Naive thymus-derived CD8-positive, alpha-beta T cell (primary cell): ENCODE measurements at regions not wholly inside any gene's neighbourhood (a gene's known extent, or its start where the extent isn't known, plus 50 kb on each side); places are given as distances from the start of the nearest gene placed in this dataset.

Experiments
- ATAC-seq, 2 donors: fragments of 150-1000 bp; cut with Tn5 transposase in 1 of 2; sonication (Bioruptor Pico), chemical (Tn5 transposase) in 1 of 2; 1 replicate in 1 of 2; 2 replicates in 1 of 2; pipeline ENCODE4 v1.10.0; 2021; ENCODE audit warnings: mild to moderate bottlenecking in 2 of 2, moderate library complexity in 2 of 2
- POLR2A ChIA-PET: fragments of 350-600 bp; sonication (Branson Sonifier 250); formaldehyde crosslinking; loops from one replicate; lab custom pipeline; 2021; ENCODE audit warnings: antibody characterized with exemption; lab: Charles Lee
- DNase-seq, 10 donors: peaks; one replicate each; pipeline versions ENCODE4 v3.0.0 to v3.0.0-alpha.2; 2020 to 2022
- H3K27ac Mint-ChIP-seq, 10 donors: one replicate each; pipeline ENCODE4 v1.8.0; 2020 to 2022; ENCODE audit warnings: mild to moderate bottlenecking in 10 of 10, mixed read lengths in 10 of 10, moderate library complexity in 4 of 10, inconsistent platforms in 1 of 10
- H3K27me3 Mint-ChIP-seq, 5 donors: one replicate each; pipeline ENCODE4 v1.8.0; 2021 to 2022; ENCODE audit warnings: mixed read lengths in 5 of 5
- H3K36me3 Mint-ChIP-seq, 3 donors: one replicate each; pipeline ENCODE4 v1.8.0; 2020 to 2022; ENCODE audit warnings: mixed read lengths in 3 of 3, mild to moderate bottlenecking in 2 of 3, inconsistent platforms in 1 of 3
- H3K4me1 Mint-ChIP-seq, 4 donors: one replicate each; pipeline ENCODE4 v1.8.0; 2021 to 2022; ENCODE audit warnings: mixed read lengths in 4 of 4
- H3K4me3 Mint-ChIP-seq, 10 donors: one replicate each; pipeline ENCODE4 v1.8.0; 2020 to 2022; ENCODE audit warnings: mild to moderate bottlenecking in 10 of 10, mixed read lengths in 10 of 10, moderate library complexity in 6 of 10, inconsistent platforms in 1 of 10
- H3K9me3 Mint-ChIP-seq, 9 donors: one replicate each; pipeline ENCODE4 v1.8.0; 2020 to 2022; ENCODE audit warnings: mixed read lengths in 9 of 9, mild to moderate bottlenecking in 3 of 9, inconsistent platforms in 1 of 9, moderate library complexity in 1 of 9

- no peaks in the 10 kb centered on the region for H3K9me3 Mint-ChIP-seq
- ATAC-seq = no peak
- POLR2A ChIA-PET = no interaction called here
Observed at GRCh38 chr2:180144338-180144813, 137.3 kb upstream of the CWC22 start.

DNA sequence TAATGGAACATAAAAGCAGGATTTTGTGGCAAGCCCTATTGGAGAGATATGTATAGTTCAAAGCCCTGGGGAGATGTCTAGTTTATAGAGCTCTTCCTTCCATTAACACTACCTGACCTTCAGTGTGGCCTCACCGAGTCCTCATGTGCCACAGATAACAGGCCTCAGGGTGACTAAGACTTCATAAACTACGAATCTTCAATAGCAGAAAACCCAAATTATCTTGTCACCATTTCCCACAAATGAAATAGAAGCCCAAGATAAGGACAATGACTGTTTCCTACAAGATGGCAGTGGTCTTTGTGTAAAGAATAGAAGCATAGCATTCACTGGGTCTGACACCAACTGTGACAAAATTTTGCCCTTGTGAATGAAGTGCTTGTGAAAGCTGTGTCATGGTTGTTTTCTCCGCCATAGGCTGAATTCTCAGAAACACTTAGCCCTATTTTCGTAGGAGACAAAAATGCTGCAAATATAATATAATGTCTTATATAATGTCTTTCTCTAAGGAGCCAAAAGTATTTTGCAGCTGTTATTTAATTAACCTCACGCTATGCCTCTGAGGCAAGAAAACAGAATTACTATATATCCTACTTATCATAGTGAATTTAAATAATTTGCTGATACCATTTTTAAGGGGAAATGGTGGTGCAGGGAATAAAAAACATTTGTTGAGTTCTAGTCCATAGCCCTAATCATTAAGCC, 136.7 kb upstream of the CWC22 start:
- POLR2A ChIA-PET = no interaction called here
- Mint-ChIP-seq H3K36me3 (no peaks in the 10 kb centered on the region), H3K4me1 (no peaks in the 10 kb centered on the region), H3K9me3 (no peaks in the 10 kb centered on the region), H3K27me3 (peaks cover 0 to 9% (median 8%) of the 10 kb centered on the region in 5 donors), H3K27ac (no peak overlapping the region), H3K4me3 (no peak overlapping the region)
- DNase-seq = no peak
- no peak for ATAC-seq

More at GRCh38 chr2:180144338-180144813, 137.3 kb upstream of the CWC22 start:
- Mint-ChIP-seq H3K4me1 (no peaks in the 10 kb centered on the region), H3K4me3 (no peak overlapping the region), H3K27ac (no peak overlapping the region), H3K36me3 (no peaks in the 10 kb centered on the region), H3K27me3 (peaks cover 0 to 9% (median 8%) of the 10 kb centered on the region in 5 donors)
- no peak for DNase-seq

GRCh38 chr2:180141600-180141999, 134.5 kb upstream of the CWC22 start:
- ATAC-seq = no peak
- no peak for DNase-seq
- no peak overlapping the region for H3K4me3 Mint-ChIP-seq
- POLR2A ChIA-PET = no interaction called here
- H3K9me3 Mint-ChIP-seq = no peaks in the 10 kb centered on the region
- peaks cover 0 to 9% (median 3%) of the 10 kb centered on the region in 5 donors for H3K27me3 Mint-ChIP-seq
- no peaks in the 10 kb centered on the region for H3K4me1 Mint-ChIP-seq
- no peak overlapping the region for H3K27ac Mint-ChIP-seq
- no peaks in the 10 kb centered on the region for H3K36me3 Mint-ChIP-seq

- no peak for ATAC-seq
- H3K4me1 Mint-ChIP-seq = no peaks in the 10 kb centered on the region
- no peak overlapping the region for H3K27ac Mint-ChIP-seq
- H3K27me3 Mint-ChIP-seq = peaks cover 8 to 15% (median 12%) of the 10 kb centered on the region in 5 donors
- no peak overlapping the region for H3K4me3 Mint-ChIP-seq
- POLR2A ChIA-PET = no interaction called here
- no peaks in the 10 kb centered on the region for H3K36me3 Mint-ChIP-seq
- no peak for DNase-seq
- no peaks in the 10 kb centered on the region for H3K9me3 Mint-ChIP-seq
Observed at GRCh38 chr2:180133736-180134135, 126.6 kb upstream of the CWC22 start.

DNA sequence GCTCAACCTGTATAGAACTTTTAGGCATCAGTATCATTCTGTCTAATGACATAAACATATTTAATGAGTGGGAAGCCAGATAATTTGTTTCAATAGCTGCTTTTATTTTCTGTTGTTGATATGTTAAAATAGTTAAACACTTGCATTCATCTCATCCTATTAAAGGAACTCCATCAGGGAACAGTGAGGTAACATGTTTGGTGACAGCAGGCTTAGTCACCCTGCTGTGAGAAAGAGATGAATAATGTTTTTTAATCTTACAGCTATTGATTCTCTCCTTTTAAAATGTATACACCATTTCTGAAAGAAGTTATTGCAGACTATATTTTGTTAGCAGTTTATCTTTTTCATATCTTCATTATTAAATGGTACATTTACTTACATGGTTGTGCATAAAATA, 123.3 kb upstream of the CWC22 start:
- Mint-ChIP-seq H3K36me3 (no peaks in the 10 kb centered on the region), H3K27ac (no peak overlapping the region), H3K4me3 (no peak overlapping the region), H3K4me1 (peaks cover 0 to 2% (median 0%) of the 10 kb centered on the region in 4 donors), H3K27me3 (peaks cover 10 to 26% (median 12%) of the 10 kb centered on the region in 5 donors), H3K9me3 (no peaks in the 10 kb centered on the region)
- ATAC-seq (no peak), DNase-seq (no peak)
- POLR2A ChIA-PET = no interaction called here

DNA sequence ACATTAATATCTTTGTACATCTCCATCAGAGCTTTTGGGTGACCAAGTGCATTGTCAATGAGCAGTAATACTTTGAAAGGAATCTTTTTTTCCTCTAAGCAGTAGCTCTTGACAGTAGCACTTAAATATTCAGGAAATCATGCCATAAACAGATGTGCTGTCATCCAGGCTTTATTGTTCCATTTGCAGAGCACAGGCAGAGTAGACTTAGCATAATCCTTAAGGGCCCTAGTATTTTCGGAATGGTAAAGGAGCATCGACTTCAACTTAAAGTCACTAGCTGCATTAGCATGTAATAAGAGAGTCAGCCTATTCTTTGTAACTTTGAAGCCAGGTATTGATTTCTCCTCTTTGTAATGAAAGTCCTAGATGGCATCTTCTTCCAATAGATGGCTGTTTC, 121.8 kb upstream of the CWC22 start:
- H3K27ac Mint-ChIP-seq = no peak overlapping the region
- POLR2A ChIA-PET = no interaction called here
- no peak overlapping the region for H3K4me3 Mint-ChIP-seq
- H3K9me3 Mint-ChIP-seq = no peaks in the 10 kb centered on the region
- H3K27me3 Mint-ChIP-seq = peaks cover 7 to 26% (median 12%) of the 10 kb centered on the region in 5 donors
- ATAC-seq (no peak), DNase-seq (no peak)
- H3K4me1 Mint-ChIP-seq = peaks cover 0 to 5% (median 0%) of the 10 kb centered on the region in 4 donors
- no peaks in the 10 kb centered on the region for H3K36me3 Mint-ChIP-seq

DNA sequence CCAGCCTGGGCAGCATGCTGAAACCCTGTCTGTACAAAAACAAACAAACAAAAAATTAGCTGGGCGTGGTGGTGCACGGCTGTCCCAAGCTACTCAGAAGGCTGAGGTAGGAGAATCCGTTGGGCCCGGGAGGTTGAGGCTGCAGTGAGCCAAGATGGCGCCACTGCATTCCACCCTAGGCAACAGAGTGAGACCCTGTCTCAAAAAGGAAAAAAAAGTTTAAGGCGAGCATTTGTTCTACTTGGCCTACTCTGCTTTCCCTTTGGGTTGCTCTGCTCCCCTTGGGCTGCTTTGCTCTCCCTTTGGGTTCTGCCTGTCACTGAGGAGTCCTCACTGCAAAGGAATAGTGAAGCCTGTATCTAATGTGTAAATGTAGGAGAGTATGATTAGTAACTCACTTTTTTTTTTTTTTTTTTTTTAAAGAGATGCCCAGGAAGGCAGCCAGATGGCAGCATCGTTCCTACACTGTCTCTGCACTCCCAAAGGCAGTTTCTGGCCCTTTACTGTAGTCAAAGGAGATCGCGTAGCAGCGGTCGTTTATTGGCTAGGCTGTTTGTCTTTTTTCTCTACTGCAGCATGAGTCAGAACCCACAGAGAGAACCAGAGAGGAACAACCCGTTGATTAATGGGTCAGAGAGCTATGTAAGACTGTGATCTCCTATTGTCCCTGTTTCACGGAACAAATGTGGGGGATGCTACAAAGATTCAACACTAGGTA, 118.3 kb upstream of the CWC22 start:
- peak in 9 of 10 donors; percentile 11 to 65 (median 24) for DNase-seq
- H3K27me3 Mint-ChIP-seq = peaks cover 1 to 23% (median 10%) of the 10 kb centered on the region in 5 donors
- POLR2A ChIA-PET = no interaction called here
- no peak overlapping the region for H3K27ac Mint-ChIP-seq
- ATAC-seq = peak; percentile 85 to 90
- H3K9me3 Mint-ChIP-seq = no peaks in the 10 kb centered on the region
- H3K36me3 Mint-ChIP-seq = no peaks in the 10 kb centered on the region
- peaks cover 0 to 5% (median 0%) of the 10 kb centered on the region in 4 donors for H3K4me1 Mint-ChIP-seq
- peak overlapping the region in 2 of 10 donors; percentile 2 to 4 for H3K4me3 Mint-ChIP-seq

DNA sequence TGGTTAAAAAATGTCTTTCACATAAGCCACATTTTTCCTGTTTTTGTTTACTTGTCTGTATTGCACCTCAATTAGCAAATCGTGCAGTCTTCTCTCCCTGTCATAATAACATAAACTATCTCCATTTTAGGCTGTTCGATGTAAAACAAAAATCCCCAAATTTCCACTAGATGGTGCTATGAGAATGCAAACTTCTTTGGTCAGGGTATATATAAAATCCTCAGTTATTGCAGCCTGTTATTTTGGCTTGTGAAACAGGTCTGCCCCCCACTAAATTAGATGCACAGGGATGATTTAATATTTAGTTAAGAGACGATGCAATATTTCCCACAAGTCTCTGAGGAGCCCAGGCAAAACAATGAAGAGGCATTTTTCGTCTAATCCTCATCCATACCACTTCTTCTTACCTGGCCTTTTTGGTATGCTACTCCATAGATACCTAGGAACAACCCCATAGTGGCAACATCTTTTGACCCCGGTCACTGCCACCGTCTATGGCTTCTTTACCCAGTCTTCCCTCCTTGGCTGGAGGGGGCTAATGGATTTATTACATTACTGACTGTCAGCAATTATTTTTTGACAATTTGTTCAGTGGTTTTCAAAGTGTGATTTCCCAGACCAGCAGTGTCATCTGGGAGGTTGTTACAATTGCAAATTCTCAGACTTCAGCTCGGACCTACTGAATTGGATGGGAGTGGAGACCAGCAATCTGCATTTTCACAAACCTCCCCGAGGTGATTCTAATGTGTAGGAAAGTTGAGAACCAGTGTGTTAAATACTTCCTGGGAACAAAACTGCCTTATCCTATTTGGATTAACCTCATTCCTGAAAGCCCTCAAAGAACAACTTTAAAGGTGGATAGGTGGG, 117.4 kb upstream of the CWC22 start:
- H3K27ac Mint-ChIP-seq = no peak overlapping the region
- H3K9me3 Mint-ChIP-seq = no peaks in the 10 kb centered on the region
- POLR2A ChIA-PET = no interaction called here
- H3K36me3 Mint-ChIP-seq = no peaks in the 10 kb centered on the region
- peak; percentile 49 to 65 for ATAC-seq
- peaks cover 1 to 23% (median 7%) of the 10 kb centered on the region in 5 donors for H3K27me3 Mint-ChIP-seq
- peak in 4 of 10 donors; percentile 4 to 49 (median 42) for DNase-seq
- peaks cover 0 to 5% (median 0%) of the 10 kb centered on the region in 4 donors for H3K4me1 Mint-ChIP-seq
- H3K4me3 Mint-ChIP-seq = no peak overlapping the region

- H3K36me3 Mint-ChIP-seq = no peaks in the 10 kb centered on the region
- peaks cover 0 to 5% (median 0%) of the 10 kb centered on the region in 4 donors for H3K4me1 Mint-ChIP-seq
- DNase-seq = no peak
- peaks cover 4 to 23% (median 7%) of the 10 kb centered on the region in 5 donors for H3K27me3 Mint-ChIP-seq
- no peak for ATAC-seq
- H3K4me3 Mint-ChIP-seq = no peak overlapping the region
- no peak overlapping the region for H3K27ac Mint-ChIP-seq
- POLR2A ChIA-PET = no interaction called here
- H3K9me3 Mint-ChIP-seq = no peaks in the 10 kb centered on the region
Observed at GRCh38 chr2:180122874-180123273, 115.8 kb upstream of the CWC22 start.

GRCh38 chr2:180115675-180116074, 108.6 kb upstream of the CWC22 start:
- Mint-ChIP-seq H3K27ac (no peak overlapping the region), H3K36me3 (no peaks in the 10 kb centered on the region), H3K4me1 (no peaks in the 10 kb centered on the region), H3K27me3 (peaks cover 0 to 4% (median 2%) of the 10 kb centered on the region in 5 donors), H3K4me3 (no peak overlapping the region), H3K9me3 (no peaks in the 10 kb centered on the region)
- DNase-seq = no peak
- ATAC-seq = no peak
- POLR2A ChIA-PET = no interaction called here

GRCh38 chr2:180115269-180115668, 108.2 kb upstream of the CWC22 start:
- H3K4me3 Mint-ChIP-seq = no peak overlapping the region
- POLR2A ChIA-PET = no interaction called here
- no peaks in the 10 kb centered on the region for H3K36me3 Mint-ChIP-seq
- H3K4me1 Mint-ChIP-seq = no peaks in the 10 kb centered on the region
- no peak overlapping the region for H3K27ac Mint-ChIP-seq
- peaks cover 0 to 4% (median 2%) of the 10 kb centered on the region in 5 donors for H3K27me3 Mint-ChIP-seq
- no peak for ATAC-seq
- DNase-seq = no peak
- H3K9me3 Mint-ChIP-seq = no peaks in the 10 kb centered on the region

- H3K36me3 Mint-ChIP-seq = no peaks in the 10 kb centered on the region
- ATAC-seq (no peak), DNase-seq (no peak)
- POLR2A ChIA-PET = no interaction called here
- no peaks in the 10 kb centered on the region for H3K4me1 Mint-ChIP-seq
- peaks cover 0 to 19% (median 2%) of the 10 kb centered on the region in 5 donors for H3K27me3 Mint-ChIP-seq
- no peak overlapping the region for H3K27ac Mint-ChIP-seq
- H3K9me3 Mint-ChIP-seq = no peaks in the 10 kb centered on the region
- no peak overlapping the region for H3K4me3 Mint-ChIP-seq
Observed at GRCh38 chr2:180111901-180112300, 104.8 kb upstream of the CWC22 start.
